B cell (primary cell): ENCODE measurements at regions not wholly inside any gene's neighbourhood (a gene's known extent, or its start where the extent isn't known, plus 50 kb on each side); places are given as distances from the start of the nearest gene placed in this dataset.

Experiments used
- ATAC-seq: fragments of 200-7000 bp; cut with Tn5 transposase; one replicate; pipeline ENCODE4 v1.10.0; 2021; ENCODE audit warnings: low read depth, mild to moderate bottlenecking, moderate number of reproducible peaks, moderate library complexity
- CTCF ChIA-PET: fragments of 350-600 bp; sonication (Branson Sonifier 250); formaldehyde crosslinking; loops from one replicate; lab custom pipeline; 2021; ENCODE audit warnings: antibody characterized with exemption, inconsistent platforms; lab: Charles Lee
- POLR2A ChIA-PET: fragments of 350-600 bp; sonication (Branson Sonifier 250); formaldehyde crosslinking; loops from one replicate; lab custom pipeline; 2021; ENCODE audit warnings: antibody characterized with exemption; lab: Charles Lee
- DNase-seq: peaks from one replicate; pipeline ENCODE4 v3.0.0; 2013
- H2AFZ ChIP-seq: 2 replicates; pipeline ENCODE4 v1.6.1; 2012; ENCODE audit warnings: mild to moderate bottlenecking, low read depth, low read length; ENCODE audit not compliant: insufficient read depth, poor library complexity, severe bottlenecking
- H3K27ac ChIP-seq, 2 donors: 1 replicate in 1 of 2; 2 replicates in 1 of 2; pipeline ENCODE4 v1.5.1; 2012 to 2013; ENCODE audit warnings: low read length in 2 of 2, mild to moderate bottlenecking in 2 of 2, moderate library complexity in 1 of 2
- H3K27me3 ChIP-seq, 4 experiments: fragments of 200-600 bp in 1 of 4; sonication (generic) in 1 of 4; replicated peaks in 1 of 4; 1 replicate in 2 of 4; 2 replicates in 2 of 4; pipeline versions ENCODE4 v1.6.1 to v1.7.0; 2013 to 2016; ENCODE audit warnings: low read length in 3 of 4, mild to moderate bottlenecking in 2 of 4, mixed read lengths in 1 of 4, moderate library complexity in 1 of 4; ENCODE audit not compliant: insufficient read depth in 4 of 4, control insufficient read depth in 3 of 4; ENCODE audit errors: control extremely low read depth in 1 of 4
- H3K36me3 ChIP-seq, 2 experiments: replicated peaks in 1 of 2; 1 replicate in 1 of 2; 2 replicates in 1 of 2; pipeline versions ENCODE4 v1.6.1 to v1.7.1; 2013; ENCODE audit warnings: low read length in 1 of 2; ENCODE audit not compliant: insufficient read depth in 2 of 2, control insufficient read depth in 1 of 2; ENCODE audit errors: control extremely low read depth in 1 of 2, extremely low read depth in 1 of 2
- H3K4me1 ChIP-seq, 2 donors: fragments of 200-600 bp in 1 of 2; sonication (generic) in 1 of 2; 1 replicate in 1 of 2; 2 replicates in 1 of 2; pipeline versions ENCODE4 v1.5.1 to v1.6.1; 2013 to 2017; ENCODE audit warnings: low read length in 2 of 2; ENCODE audit not compliant: control insufficient read depth in 2 of 2, insufficient read depth in 2 of 2
- H3K4me2 ChIP-seq: replicated peaks from 2 replicates; pipeline ENCODE3; 2012; ENCODE audit warnings: mild to moderate bottlenecking, low read depth, low read length; ENCODE audit not compliant: poor library complexity, severe bottlenecking
- H3K4me3 ChIP-seq, 5 experiments: fragments of 200-600 bp in 1 of 5; sonication (generic) in 1 of 5; 1 replicate in 3 of 5; 2 replicates in 2 of 5; pipeline versions ENCODE4 v1.5.1 to v1.7.0; 2011 to 2016; ENCODE audit warnings: low read length in 4 of 5, mild to moderate bottlenecking in 4 of 5, low read depth in 2 of 5, control low read depth in 1 of 5, moderate library complexity in 1 of 5; ENCODE audit not compliant: insufficient read depth in 1 of 5; ENCODE audit errors: control extremely low read depth in 1 of 5, extremely low read depth in 1 of 5
- H3K79me2 ChIP-seq: fragments of 200-600 bp; sonication (generic); one replicate; pipeline ENCODE4 v1.6.0; 2016; ENCODE audit warnings: low read length; ENCODE audit not compliant: control insufficient read depth, insufficient read depth
- H3K9ac ChIP-seq: fragments of 200-600 bp; sonication (generic); 2 replicates; pipeline ENCODE4 v1.6.1; 2017; ENCODE audit warnings: mild to moderate bottlenecking, low read length, moderate library complexity
- H3K9me3 ChIP-seq, 3 donors: one replicate each; pipeline versions ENCODE4 v1.6.1 to v1.7.1; 2013; ENCODE audit warnings: low read length in 2 of 3; ENCODE audit not compliant: control insufficient read depth in 2 of 3, insufficient read depth in 1 of 3; ENCODE audit errors: control extremely low read depth in 1 of 3
- H4K20me1 ChIP-seq: 2 replicates; pipeline ENCODE4 v1.6.0; 2012; ENCODE audit warnings: mild to moderate bottlenecking, low read length; ENCODE audit not compliant: insufficient read depth, control insufficient read depth, poor library complexity, severe bottlenecking
- H3K27ac Mint-ChIP-seq: one replicate; pipeline ENCODE4 v1.8.0; 2021; ENCODE audit warnings: mixed read lengths
- H3K27me3 Mint-ChIP-seq: one replicate; pipeline ENCODE4 v1.8.0; 2021; ENCODE audit warnings: mixed read lengths
- H3K4me1 Mint-ChIP-seq: one replicate; pipeline ENCODE4 v1.8.0; 2021; ENCODE audit warnings: mixed read lengths
- H3K4me3 Mint-ChIP-seq: one replicate; pipeline ENCODE4 v1.8.0; 2021; ENCODE audit warnings: mixed read lengths
- H3K9me3 Mint-ChIP-seq: one replicate; pipeline ENCODE4 v1.8.0; 2022; ENCODE audit warnings: mixed read lengths; ENCODE audit not compliant: insufficient read depth
- EZH2 ChIP-seq: IDR thresholded peaks from 2 replicates; pipeline ENCODE4 v1.6.1; 2012; ENCODE audit warnings: borderline replicate concordance, low read depth, mild to moderate bottlenecking, moderate library complexity, low read length; ENCODE audit not compliant: insufficient read depth, poor library complexity, severe bottlenecking
- WGBS: methylation state at CpG from one replicate; pipeline ENCODE4 v1.1.5; 2013; ENCODE audit warnings: missing lambda C conversion rate; ENCODE audit not compliant: insufficient coverage; 5-methylcytosine and 5-hydroxymethylcytosine counted together
- intact Hi-C: fragments of 100-400 bp; cut with micrococcal nuclease; formaldehyde crosslinking; loops from one replicate; pipeline ENCODE4 v1.10.0; 2022
- TF ChIP-seq, protein P1 (sequence below): fragments of 200-600 bp; IDR thresholded peaks from one replicate; pipeline ENCODE4 v1.8.0; 2022; ENCODE audit warnings: antibody characterized with exemption, mild to moderate bottlenecking

- WGBS, result 80% methylated on average over 1 of the region's 3 CpGs
- H3K4me1 Mint-ChIP-seq, result no peaks in the 10 kb centered on the region
- Histone ChIP-seq H3K9ac (no peak overlapping the region), H3K4me3 (no peak overlapping the region), H3K27ac (no peak overlapping the region), H3K79me2 (no peaks in the 10 kb centered on the region), H3K4me1 (no peaks in the 10 kb centered on the region), H4K20me1 (no peaks in the 10 kb centered on the region), H3K4me2 (no peak overlapping the region), H2AFZ (no peak overlapping the region), H3K9me3 (no peaks in the 10 kb centered on the region), H3K36me3 (no peaks in the 10 kb centered on the region), H3K27me3 (no peaks in the 10 kb centered on the region)
- no peak for ATAC-seq
- DNase-seq, result no peak
- POLR2A ChIA-PET, result no interaction called here
- intact Hi-C loops, result no loop called here
- TF ChIP-seq EZH2, result no peak
- TF ChIP-seq, protein P1, sequence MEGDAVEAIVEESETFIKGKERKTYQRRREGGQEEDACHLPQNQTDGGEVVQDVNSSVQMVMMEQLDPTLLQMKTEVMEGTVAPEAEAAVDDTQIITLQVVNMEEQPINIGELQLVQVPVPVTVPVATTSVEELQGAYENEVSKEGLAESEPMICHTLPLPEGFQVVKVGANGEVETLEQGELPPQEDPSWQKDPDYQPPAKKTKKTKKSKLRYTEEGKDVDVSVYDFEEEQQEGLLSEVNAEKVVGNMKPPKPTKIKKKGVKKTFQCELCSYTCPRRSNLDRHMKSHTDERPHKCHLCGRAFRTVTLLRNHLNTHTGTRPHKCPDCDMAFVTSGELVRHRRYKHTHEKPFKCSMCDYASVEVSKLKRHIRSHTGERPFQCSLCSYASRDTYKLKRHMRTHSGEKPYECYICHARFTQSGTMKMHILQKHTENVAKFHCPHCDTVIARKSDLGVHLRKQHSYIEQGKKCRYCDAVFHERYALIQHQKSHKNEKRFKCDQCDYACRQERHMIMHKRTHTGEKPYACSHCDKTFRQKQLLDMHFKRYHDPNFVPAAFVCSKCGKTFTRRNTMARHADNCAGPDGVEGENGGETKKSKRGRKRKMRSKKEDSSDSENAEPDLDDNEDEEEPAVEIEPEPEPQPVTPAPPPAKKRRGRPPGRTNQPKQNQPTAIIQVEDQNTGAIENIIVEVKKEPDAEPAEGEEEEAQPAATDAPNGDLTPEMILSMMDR, result no peak
- CTCF ChIA-PET, result interaction anchor here (0.9 kb wide), 1 partner anchor 9 kb away, joined by 3 read pairs; no protein-coding TSS in a partner anchor
- H3K27ac Mint-ChIP-seq, result no peak overlapping the region
- H3K9me3 Mint-ChIP-seq, result no peaks in the 10 kb centered on the region
- H3K27me3 Mint-ChIP-seq, result no peaks in the 10 kb centered on the region
- no peak overlapping the region for H3K4me3 Mint-ChIP-seq
Observed at GRCh38 chr4:35925806-35926205, 318.5 kb downstream of the ARAP2 start.

DNA sequence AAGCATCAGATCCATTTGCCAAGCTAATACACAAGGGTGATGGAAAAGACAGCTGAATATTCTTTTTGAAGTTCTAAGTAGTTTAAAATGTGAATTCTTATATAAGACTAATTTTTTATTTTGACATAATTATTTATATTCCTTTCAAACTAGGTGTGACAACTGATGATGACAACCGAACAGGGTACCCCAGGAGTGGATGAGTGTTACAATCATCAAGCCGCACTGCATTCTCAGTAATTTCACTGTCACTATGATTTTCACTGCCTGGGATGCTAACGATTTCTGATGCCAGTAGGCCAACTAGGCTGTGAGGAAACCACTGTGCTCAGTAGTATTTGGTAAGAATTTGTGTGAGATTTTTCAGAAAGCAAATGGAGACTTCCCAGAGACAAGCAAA, 317.5 kb downstream of the ARAP2 start:
- no peaks in the 10 kb centered on the region for H3K79me2 ChIP-seq
- no CpG with 5 or more reads among the region's 3 CpGs for WGBS
- TF ChIP-seq, protein P1, result no peak
- TF ChIP-seq EZH2, result no peak
- H3K9me3 ChIP-seq, result no peaks in the 10 kb centered on the region
- no peak overlapping the region for H2AFZ ChIP-seq
- no peaks in the 10 kb centered on the region for H3K4me1 ChIP-seq
- DNase-seq (no peak), ATAC-seq (no peak)
- Mint-ChIP-seq H3K4me1 (no peaks in the 10 kb centered on the region), H3K27ac (no peak overlapping the region), H3K9me3 (no peaks in the 10 kb centered on the region), H3K27me3 (no peaks in the 10 kb centered on the region), H3K4me3 (no peak overlapping the region)
- H3K27ac ChIP-seq, result no peak overlapping the region
- H3K9ac ChIP-seq, result no peak overlapping the region
- no peaks in the 10 kb centered on the region for H3K36me3 ChIP-seq
- ChIA-PET CTCF (no interaction called here), POLR2A (no interaction called here)
- H3K4me2 ChIP-seq, result no peak overlapping the region
- H3K4me3 ChIP-seq, result no peak overlapping the region
- H3K27me3 ChIP-seq, result no peaks in the 10 kb centered on the region
- no peaks in the 10 kb centered on the region for H4K20me1 ChIP-seq
- intact Hi-C loops, result no loop called here
